Activated CD8-positive, alpha-beta memory T cell treated with anti-CD3 and anti-CD28 coated beads, Interleukin-2, amount 50 U/mL, for 1 hour (primary cell): ENCODE measurements at regions not wholly inside any gene's neighbourhood (a gene's known extent, or its start where the extent isn't known, plus 50 kb on each side); places are given as distances from the start of the nearest gene placed in this dataset.

Source experiments
- DNase-seq: peaks from one replicate; pipeline ENCODE4 v3.0.0-alpha.2; 2020; ENCODE audit errors: extremely low read depth

- DNase-seq: no peak
These were observed 64.6 kb upstream of the CRHR1 start for GRCh38 chr17:45719335-45720071.

- DNase-seq: no peak
These were observed 63.7 kb upstream of the CRHR1 start for GRCh38 chr17:45720386-45720785.

GRCh38 chr17:45722161-45722560 lies 62.0 kb upstream of the CRHR1 start:
- DNase-seq: no peak

- DNase-seq: no peak
These were observed 54.7 kb upstream of the CRHR1 start for GRCh38 chr17:45729294-45729907.

GRCh38 chr17:45730192-45730591 lies 53.9 kb upstream of the CRHR1 start:
- DNase-seq: no peak

- DNase-seq: no peak
These were observed 52.7 kb upstream of the CRHR1 start for GRCh38 chr17:45731459-45731858.

GRCh38 chr17:45732926-45733505 lies 51.1 kb upstream of the CRHR1 start:
- DNase-seq: no peak

GRCh38 chr17:45733781-45734180 lies 50.3 kb upstream of the CRHR1 start:
- no peak for DNase-seq
